ENCODE measurements at regions not wholly inside any gene's neighbourhood (a gene's known extent, or its start where the extent isn't known, plus 50 kb on each side); places are given as distances from the start of the nearest gene placed in this dataset.
"Not testable (repeated sequence)": the region's sequence is repeated elsewhere in the genome, so short reads cannot be mapped to it uniquely, and the experiment has no call there.

DNA sequence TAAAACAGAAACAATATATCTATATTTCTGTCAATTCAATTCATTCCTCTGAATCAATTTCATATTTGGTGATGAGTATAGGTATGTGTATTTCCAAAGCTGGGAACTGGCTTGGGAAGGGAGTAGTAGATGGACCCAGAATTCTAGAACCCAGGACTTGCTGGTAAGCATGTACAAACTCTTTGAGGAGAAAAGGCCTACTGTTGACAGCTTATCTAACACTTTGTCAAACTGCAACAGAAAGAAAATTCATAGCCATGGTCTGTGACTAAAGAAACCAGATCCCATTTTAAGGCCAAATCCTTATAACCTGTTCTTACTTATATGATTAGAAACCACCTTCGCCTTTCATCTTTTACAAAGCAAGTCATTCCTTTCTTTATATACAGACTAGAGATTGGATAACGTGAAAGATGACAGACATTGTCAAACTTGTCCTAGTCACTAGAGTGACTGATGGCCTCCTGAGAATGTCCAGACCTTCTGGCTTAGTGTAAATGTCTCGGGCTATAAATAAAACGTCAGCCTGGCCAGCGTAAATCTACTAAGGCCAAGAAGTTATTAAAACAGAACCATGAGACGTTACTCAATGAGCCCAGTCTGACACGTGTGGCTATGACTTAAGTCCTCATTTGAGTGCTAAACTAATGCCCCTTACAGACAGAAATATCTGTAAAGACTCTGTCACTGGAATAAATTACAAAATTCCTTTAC, 152.3 kb downstream of the ALDH8A1 start:
- no peak for DNase-seq (ENCODE audit: low spot score)
- intact Hi-C loops (cut with DNase I), result no loop called here

DNA sequence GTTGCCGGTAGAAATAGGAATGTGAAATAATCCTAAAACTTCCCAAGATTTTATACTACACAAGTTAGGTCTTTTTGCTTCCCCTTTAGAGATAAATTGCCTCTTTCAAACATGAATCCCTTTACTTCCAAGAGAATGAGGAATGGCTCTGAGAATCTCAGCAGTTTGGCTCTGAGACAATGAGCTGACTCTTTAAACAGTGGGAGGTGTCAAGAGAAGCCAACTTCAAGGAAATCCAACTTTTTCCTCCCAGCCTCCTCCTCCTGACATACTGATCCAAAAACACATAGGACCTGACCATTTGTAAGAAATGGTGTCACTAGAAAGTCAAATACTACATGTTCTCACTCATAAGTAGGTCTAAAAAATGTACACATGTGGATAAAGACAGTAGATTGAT, 154.2 kb downstream of the ALDH8A1 start:
- DNase-seq (ENCODE audit: low spot score), result no peak
- intact Hi-C loops (cut with DNase I), result no loop called here

DNA sequence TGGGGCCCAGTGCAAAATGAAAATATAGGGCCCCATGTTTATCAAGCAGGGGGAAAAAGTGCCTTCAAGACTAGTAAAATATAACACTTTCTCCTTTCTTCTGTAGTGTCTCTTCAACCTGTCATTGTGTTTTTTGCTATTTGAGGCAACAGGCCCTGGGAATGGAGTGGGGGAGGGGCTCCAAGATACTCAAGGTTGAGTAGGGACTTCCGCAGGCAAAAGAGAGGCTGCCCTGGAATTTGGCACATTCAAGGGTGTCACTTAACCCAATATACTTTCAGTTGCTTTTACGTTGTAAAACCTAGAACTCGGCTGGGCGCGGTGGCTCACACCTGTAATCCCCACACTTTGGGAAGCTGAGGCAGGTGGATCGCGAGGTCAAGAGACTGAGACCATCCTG, 154.9 kb downstream of the ALDH8A1 start:
- intact Hi-C loops (cut with DNase I), result no loop called here

DNA sequence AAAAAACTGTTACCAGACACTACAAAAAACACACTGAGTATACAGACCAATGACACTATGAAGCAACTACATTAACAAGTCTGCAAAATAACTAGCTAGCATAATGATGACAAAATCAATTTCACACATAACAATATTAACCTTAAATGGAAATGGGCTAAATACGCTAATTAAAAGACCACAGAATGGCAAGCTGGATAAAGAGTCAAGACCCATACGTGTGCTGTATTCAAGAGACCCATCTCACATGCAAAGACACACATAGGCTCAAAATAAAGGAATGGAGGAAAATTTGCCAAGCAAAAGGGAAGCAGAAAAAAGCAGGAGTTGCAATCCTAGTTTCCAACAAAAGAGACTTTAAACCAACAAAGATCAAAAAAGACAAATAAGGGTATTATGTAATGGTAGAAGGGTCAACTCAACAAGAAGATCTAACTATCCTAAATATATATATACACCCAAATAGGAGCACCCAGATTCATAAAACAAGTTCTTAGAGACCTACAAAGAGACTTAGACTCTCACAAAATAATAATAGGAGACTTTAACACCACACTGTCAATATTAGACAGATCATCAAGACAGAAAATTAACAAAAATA, 158.6 kb downstream of the ALDH8A1 start:
- intact Hi-C loops (cut with DNase I); DNase-seq (ENCODE audit: low spot score): not testable (repeated sequence)

More for the DNA sequence above, 154.9 kb downstream of the ALDH8A1 start:
- no peak for DNase-seq (ENCODE audit: low spot score)

DNA sequence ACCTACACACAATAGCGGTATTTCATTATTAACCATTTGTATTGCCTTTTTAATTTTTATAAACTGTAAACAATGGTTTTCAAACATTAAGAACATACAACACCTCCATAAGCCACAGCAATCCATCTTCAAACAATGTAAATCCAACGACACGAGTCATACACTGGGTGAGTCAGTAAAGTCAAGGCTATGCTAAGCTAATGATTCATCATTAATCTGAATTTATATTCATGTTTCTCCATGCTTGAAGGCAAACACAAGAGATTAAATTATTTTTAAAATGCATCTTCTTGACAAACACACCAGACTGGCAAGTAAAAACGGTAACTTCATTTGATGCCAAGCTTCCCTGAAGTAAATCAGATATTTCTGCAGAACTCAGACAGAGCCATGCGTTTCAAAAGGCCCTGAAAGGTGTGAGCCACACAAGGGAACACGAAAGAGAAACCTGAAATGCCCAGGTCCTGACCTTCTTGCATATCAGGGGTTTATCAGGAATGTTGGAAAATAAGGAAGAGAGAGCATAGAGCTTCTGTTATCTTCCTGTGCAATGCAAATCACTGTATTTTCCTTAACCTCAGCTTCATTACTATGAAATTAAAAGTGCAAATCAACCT, 162.5 kb downstream of the ALDH8A1 start:
- no peak for DNase-seq (ENCODE audit: low spot score)
- intact Hi-C loops (cut with DNase I), result no loop called here

DNA sequence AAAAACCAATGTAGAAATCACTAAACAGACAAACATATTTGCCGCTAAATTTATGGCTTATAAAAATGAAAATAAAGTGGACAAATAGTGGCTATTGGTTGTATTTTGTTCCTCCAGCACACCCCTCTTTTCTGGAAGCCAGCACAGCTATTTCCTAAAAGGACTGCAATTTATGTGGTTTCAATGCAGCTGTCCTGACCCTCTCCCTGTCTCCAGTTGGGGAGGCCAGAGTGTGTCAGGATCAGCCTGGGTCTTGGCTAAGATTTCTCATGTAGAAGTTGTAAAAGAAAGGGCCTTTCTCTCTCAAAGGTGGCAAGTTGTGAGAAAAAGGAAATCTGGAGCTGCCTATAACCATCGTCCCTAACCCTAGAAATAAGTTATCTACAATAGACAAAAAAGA, 165.6 kb downstream of the ALDH8A1 start:
- no peak for DNase-seq (ENCODE audit: low spot score)
- intact Hi-C loops (cut with DNase I), result no loop called here

DNA sequence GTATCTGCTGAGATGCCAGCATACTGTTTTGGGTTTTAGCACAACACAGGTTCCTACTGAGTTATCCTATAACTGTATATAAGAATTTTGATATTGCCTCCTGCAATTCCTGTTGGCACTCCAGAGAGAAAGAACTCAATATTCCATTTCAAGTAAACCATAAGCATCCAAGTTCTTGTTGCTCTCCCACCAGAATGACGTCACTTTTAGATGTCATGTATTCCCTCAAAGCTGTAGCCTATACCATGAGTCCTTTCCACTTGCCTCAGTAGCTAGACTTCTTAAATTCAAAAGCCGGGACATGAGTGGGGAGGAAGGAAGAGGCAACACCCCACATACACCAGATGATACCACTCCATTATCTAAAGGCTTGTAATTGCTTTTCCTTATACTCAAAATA, 171.5 kb downstream of the ALDH8A1 start:
- intact Hi-C loops (cut with DNase I), result no loop called here
- DNase-seq (ENCODE audit: low spot score), result no peak

DNA sequence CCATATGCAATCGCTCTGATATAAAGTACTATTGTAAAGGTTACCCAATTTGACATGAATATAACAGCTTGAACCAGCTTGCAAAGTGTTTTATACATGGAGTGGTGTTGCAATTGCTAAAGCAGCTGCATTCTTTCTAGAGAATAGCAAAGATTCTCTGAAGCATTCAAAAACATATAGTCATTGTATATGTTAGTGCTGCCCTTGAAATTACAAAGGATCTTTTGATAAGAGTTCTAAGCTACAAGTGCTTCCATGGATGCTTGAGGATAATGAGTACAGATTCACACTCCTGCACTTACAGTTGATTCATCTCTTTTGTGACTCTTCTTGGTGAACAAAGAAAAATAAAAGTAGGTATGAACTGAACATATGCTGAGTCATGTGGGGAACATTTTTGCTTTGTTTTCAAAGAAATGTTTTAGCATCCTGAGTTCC, 175.7 kb downstream of the ALDH8A1 start:
- intact Hi-C loops (cut with DNase I), result no loop called here
- DNase-seq (ENCODE audit: low spot score), result no peak

DNA sequence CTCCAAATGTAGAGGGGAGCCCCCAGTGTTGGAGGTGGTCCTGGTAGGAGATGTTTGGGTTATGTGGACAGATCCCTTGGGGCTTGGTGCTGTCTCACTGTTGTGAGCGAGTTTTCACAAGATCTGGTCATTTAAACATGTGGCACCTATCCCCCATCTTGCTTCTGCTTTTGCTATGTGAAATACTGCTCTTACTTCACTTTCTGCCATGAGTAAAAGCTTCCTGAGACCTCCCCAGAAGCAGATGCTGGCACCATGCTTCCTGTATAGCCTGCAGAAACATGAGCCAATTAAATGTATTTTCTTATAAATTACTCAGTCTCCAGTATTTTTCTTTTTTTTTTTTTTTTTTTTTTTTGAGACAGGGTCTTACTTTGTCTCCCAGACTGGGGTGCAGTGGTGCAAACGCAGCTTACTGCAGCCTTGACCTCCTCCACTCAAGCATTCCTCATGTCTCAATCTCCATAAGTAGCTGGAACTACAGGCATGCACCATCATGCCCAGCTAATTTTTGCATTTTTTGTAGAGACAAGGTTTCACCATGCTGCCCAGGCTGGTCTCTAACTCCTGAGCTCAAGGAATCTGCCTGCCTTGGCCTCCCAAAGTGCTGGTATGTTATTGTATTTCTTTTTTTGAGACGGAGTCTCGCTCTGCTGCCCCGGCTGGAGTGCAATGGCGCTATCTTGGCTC, 177.1 kb downstream of the ALDH8A1 start:
- intact Hi-C loops (cut with DNase I), result no loop called here

DNA sequence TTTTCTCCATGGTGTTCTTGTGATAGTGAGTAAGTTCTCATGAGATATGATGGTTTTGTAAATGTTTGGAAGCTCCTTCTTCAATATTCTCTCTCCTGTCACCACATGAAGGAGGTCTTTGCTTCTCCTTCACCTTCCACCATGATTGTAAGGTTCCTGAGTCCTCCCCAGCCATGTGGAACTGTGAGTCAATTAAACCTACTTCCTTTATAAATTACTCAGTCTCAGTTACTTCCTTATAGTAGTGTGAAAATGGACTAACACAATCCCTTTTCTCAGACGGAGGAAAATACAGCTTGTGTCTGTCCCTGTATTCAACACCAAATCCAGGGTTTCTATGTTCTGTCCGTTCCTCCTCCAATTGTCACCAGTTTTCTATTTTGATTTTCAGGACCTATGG, 181.0 kb downstream of the ALDH8A1 start:
- intact Hi-C loops (cut with DNase I), result no loop called here
- DNase-seq (ENCODE audit: low spot score), result no peak

More for the DNA sequence above, 177.1 kb downstream of the ALDH8A1 start:
- DNase-seq (ENCODE audit: low spot score), result no peak

DNA sequence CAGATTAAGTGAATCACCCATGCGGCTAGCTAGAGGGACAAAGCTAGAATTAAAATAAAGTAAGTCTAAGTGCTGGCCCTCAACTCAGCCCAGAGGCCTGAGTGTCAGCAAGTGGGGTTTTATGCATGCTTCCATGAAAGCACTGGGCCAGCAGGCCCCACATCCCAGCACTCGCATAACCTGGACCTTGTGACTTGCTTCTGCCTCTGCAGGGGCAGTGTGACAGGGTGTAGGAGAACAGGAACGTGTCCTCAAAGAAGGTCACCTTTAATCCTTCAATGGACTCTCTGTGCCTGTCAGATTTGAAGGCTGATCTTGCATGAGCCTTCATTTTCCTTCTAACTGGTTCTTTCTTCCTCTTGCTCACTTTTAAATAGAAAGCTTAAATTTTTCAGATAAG, 183.4 kb downstream of the ALDH8A1 start:
- no peak for DNase-seq (ENCODE audit: low spot score)
- intact Hi-C loops (cut with DNase I), result no loop called here

DNA sequence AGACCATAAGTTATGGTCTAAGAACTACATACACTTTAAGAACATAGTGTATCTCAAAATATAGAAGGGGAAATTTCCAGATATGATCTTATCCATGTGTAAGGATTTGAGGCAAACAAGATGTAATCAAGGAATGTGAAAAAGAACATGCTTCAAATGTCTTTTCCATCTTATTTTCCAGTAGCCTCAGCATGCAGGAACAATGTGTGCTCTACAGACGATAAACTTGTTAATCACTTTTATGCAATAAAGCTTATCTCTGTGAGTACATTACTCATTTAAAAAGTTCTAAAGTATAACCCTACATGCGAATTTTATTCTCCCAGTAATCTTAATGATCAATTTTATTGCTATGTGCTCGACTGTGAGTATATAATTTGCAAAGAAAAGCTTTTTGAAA, 185.2 kb downstream of the ALDH8A1 start:
- intact Hi-C loops (cut with DNase I), result no loop called here

DNA sequence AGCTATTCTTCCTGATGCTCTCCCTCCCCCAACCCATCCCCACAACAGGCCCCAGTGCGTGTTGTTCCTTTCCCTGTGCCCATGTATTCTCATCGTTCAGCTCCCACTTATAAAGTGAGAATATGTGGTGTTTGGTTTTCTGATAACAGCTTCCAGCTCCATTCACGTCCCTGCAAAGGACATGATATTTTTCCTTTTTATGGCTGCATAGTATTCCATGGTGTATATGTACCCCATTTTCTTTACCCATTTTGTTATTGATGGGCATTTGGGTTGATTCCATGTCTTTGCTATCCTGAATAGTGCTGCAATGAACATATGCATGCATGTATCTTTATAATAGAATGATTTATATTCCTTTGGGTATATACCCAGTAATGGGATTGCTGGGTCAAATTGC, 186.3 kb downstream of the ALDH8A1 start:
- intact Hi-C loops (cut with DNase I), result not testable (repeated sequence)

More for the DNA sequence above, 185.2 kb downstream of the ALDH8A1 start:
- DNase-seq (ENCODE audit: low spot score), result no peak

DNA sequence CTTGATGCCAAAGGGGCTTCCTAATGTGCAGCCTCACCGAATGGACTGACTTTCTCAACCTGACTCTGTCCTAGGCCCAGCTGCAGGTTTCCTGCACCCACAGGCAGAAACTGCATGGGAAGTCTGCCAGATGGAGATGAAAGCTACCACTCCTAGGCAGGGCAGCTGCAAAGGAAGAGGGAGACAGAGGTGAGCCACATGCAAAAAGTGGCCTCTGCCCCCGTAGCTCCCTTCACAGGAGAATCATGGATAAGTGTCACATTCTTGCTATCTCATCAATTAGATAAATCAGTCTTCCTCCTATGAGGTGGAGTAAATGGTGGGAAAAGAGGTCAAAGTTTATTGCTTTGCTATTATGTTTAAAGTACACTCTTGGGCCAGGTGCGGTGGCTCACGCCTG, 191.3 kb downstream of the ALDH8A1 start:
- DNase-seq (ENCODE audit: low spot score), result no peak
- intact Hi-C loops (cut with DNase I), result no loop called here

More for the DNA sequence above, 186.3 kb downstream of the ALDH8A1 start:
- not testable (repeated sequence) for DNase-seq (ENCODE audit: low spot score)

DNA sequence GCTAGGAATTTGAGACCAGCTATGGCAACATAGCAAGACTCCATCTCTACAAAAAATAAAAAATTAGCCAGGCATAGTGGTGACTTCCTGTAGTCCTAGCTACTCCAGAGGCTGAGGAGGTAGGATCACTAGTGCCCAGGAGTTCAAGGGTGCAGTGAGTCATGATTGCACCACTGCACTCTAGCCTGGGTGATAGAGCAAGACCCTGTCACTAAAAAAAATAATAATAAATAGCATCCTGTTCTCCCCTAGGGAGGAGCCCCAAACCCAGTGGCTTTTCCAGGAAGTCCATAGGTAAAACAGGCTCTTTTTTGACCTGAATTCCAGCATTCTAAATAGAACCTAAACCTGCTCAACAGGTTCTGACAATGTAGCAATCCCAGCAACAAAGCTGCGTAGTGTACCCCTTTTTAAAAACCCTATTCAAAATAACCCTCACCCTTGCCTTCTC, 192.0 kb downstream of the ALDH8A1 start:
- intact Hi-C loops (cut with DNase I), result no loop called here

DNA sequence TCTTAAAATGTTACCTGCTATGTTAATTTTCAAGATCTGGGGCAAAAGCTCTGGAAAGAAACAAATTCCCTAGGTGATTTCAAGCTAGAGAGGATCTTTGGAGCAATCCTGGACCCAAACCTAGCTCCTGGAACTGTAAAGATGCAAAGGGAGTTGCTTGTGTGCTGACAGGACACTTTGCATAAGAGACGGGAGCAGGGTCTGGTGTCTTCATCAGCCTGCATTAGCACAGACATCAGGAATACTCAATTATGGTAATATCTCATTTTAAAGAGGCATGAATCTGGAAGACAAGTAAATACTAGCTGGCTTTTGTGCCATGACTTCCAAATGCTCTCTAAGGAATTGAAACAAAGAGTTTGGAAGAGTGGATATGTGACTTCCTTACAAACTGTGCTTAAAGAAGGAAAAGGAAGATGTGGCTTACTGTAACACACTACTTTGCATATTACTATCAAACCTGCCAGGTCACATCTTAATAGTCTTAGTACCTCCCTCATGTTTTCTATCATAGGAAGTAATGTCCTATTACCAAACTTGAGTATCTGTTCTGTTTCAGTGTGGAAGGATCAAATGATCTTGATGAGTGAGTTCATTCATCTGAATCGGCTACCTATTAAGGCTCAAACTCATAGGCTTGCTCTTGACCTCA, 193.4 kb downstream of the ALDH8A1 start:
- no peak for DNase-seq (ENCODE audit: low spot score)

More for the DNA sequence above, 192.0 kb downstream of the ALDH8A1 start:
- DNase-seq (ENCODE audit: low spot score), result no peak

DNA sequence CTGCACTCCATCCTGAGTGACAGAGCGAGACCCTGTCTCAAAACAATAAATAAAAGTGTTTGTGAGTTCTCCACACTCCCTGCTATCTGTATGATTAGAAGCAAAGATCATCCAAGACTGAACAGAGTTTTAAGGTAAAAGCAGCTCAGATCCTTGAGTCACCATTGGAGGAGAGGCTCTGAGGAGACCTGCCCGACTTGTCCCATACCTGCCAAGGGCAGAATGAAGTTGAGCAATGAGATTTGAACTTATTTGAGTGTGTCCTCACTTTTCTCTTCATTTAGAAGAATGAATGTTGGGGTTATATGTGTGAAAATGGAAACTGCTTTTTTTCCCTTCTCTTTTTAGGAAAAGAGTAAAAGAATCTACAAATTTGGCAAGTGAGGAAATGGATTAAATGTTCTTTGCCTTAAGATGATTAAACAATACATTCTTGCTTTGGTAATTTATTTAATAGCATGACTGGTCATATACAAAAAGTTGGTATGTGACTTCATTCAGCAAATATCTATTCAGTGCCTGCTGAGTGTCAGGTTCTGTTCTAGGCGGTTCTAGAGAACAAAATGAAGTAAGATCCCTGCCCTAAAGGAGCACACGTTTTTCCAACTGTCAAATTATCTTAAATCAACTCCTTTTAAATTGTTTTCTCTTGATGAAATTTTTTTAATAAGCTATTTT, 195.7 kb downstream of the ALDH8A1 start:
- intact Hi-C loops (cut with DNase I), result no loop called here
- no peak for DNase-seq (ENCODE audit: low spot score)

More for the DNA sequence above, 193.4 kb downstream of the ALDH8A1 start:
- intact Hi-C loops (cut with DNase I), result no loop called here

DNA sequence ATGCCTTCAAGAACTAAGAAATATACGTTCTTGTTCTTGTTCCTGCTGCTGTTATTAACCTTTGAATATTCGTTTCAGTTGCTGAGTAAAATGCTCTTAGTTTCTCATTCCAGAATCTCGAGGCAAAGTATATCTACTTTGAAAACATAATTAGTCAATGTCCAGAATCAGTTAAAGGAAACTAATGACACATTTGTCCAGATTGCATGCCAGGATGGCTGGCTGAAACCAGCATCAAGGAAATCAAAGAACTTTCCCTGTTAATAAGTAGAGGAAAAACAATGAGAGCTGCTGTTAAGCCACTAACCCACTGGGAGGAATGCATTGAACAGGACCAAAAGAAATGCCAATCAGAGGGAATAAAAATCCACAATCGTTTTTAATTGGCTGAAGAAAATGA, 196.9 kb downstream of the ALDH8A1 start:
- intact Hi-C loops (cut with DNase I), result no loop called here
- no peak for DNase-seq (ENCODE audit: low spot score)

DNA sequence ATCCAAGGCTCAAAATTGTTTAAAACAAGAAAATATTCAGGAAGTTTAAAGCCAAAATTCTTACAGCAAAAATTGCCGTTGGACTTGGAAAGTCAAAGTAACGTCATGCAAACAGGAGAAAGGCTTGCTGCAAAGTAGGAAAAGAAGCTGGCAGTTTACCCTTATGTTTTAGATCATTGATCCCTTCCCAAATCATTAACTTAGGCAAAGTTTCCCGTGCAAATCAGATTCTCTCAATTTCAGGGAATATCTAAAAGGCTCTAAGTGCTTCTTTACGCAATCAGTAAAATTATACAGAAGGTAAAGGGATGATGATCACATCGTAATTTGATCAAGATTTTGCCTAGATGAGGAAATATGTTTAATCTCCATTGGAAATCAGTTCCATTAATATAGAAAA, 197.5 kb downstream of the ALDH8A1 start:
- intact Hi-C loops (cut with DNase I), result no loop called here

More for the DNA sequence above, 197.5 kb downstream of the ALDH8A1 start:
- DNase-seq (ENCODE audit: low spot score), result no peak
